ENCODE measurements at regions not wholly inside any gene's neighbourhood (a gene's known extent, or its start where the extent isn't known, plus 50 kb on each side); places are given as distances from the start of the nearest gene placed in this dataset.

- H3K4me3 ChIP-seq (ENCODE audit: low read length), result no peak overlapping the region
- TF ChIP-seq CTCF (conservative IDR thresholded peaks at IDR 0.05; ENCODE audit: low read depth, low read length), result no peak
- DNase-seq (ENCODE audit: low read depth), result no peak
Measured at GRCh38 chr5:167877924-167878323, 413.5 kb upstream of the WWC1 start.

- no peak for TF ChIP-seq CTCF (conservative IDR thresholded peaks at IDR 0.05; ENCODE audit: low read depth, low read length)
- no peak overlapping the region for H3K4me3 ChIP-seq (ENCODE audit: low read length)
- no peak for DNase-seq (ENCODE audit: low read depth)
Measured at GRCh38 chr5:167880420-167880819, 411.0 kb upstream of the WWC1 start.

GRCh38 chr5:167881041-167881440, 410.4 kb upstream of the WWC1 start:
- no peak for TF ChIP-seq CTCF (conservative IDR thresholded peaks at IDR 0.05; ENCODE audit: low read depth, low read length)

GRCh38 chr5:167886196-167886595, 405.2 kb upstream of the WWC1 start:
- TF ChIP-seq CTCF (conservative IDR thresholded peaks at IDR 0.05; ENCODE audit: low read depth, low read length), result no peak
- no peak for DNase-seq (ENCODE audit: low read depth)
- no peak overlapping the region for H3K4me3 ChIP-seq (ENCODE audit: low read length)

More at GRCh38 chr5:167881041-167881440, 410.4 kb upstream of the WWC1 start:
- H3K4me3 ChIP-seq (ENCODE audit: low read length), result no peak overlapping the region
- DNase-seq (ENCODE audit: low read depth), result no peak

- TF ChIP-seq CTCF (conservative IDR thresholded peaks at IDR 0.05; ENCODE audit: low read depth, low read length), result no peak
- H3K4me3 ChIP-seq (ENCODE audit: low read length), result no peak overlapping the region
- no peak for DNase-seq (ENCODE audit: low read depth)
Measured at GRCh38 chr5:167888393-167888792, 403.1 kb upstream of the WWC1 start.

- TF ChIP-seq CTCF (conservative IDR thresholded peaks at IDR 0.05; ENCODE audit: low read depth, low read length), result no peak
- DNase-seq (ENCODE audit: low read depth), result no peak
- no peak overlapping the region for H3K4me3 ChIP-seq (ENCODE audit: low read length)
Measured at GRCh38 chr5:167889276-167889675, 402.2 kb upstream of the WWC1 start.

- no peak overlapping the region for H3K4me3 ChIP-seq (ENCODE audit: low read length)
- no peak for DNase-seq (ENCODE audit: low read depth)
- no peak for TF ChIP-seq CTCF (conservative IDR thresholded peaks at IDR 0.05; ENCODE audit: low read depth, low read length)
Measured at GRCh38 chr5:167892352-167893115, 398.9 kb upstream of the WWC1 start.
